Upper lobe of left lung (tissue), 6 donors: ENCODE measurements at regions not wholly inside any gene's neighbourhood (a gene's known extent, or its start where the extent isn't known, plus 50 kb on each side); places are given as distances from the start of the nearest gene placed in this dataset.

Experiments
- ATAC-seq, 2 donors: fragments of 200-7000 bp; cut with Tn5 transposase; one replicate each; pipeline ENCODE4 v1.9.1; 2022; ENCODE audit warnings: mild to moderate bottlenecking in 2 of 2, moderate library complexity in 2 of 2; ENCODE audit not compliant: low FRiP score in 2 of 2
- DNase-seq, 2 donors: peaks; one replicate each; pipeline ENCODE4 v3.0.0-alpha.2; 2019 to 2020
- H3K27ac ChIP-seq, 4 donors: fragments of 200-600 bp; sonication (generic); one replicate each; pipeline ENCODE4 v1.5.1; 2016 to 2019
- H3K27me3 ChIP-seq, 4 donors: fragments of 200-600 bp; sonication (generic); one replicate each; pipeline ENCODE4 v1.5.1; 2017 to 2019
- H3K36me3 ChIP-seq, 4 donors: fragments of 200-600 bp; sonication (generic); one replicate each; pipeline ENCODE4 v1.5.1; 2016 to 2019
- H3K4me1 ChIP-seq, 4 donors: fragments of 200-600 bp; sonication (generic); one replicate each; pipeline ENCODE4 v1.5.1; 2018 to 2019
- H3K4me3 ChIP-seq, 4 donors: fragments of 200-600 bp; sonication (generic); one replicate each; pipeline ENCODE4 v1.5.1; 2017 to 2019; ENCODE audit warnings: mild to moderate bottlenecking in 2 of 4, moderate library complexity in 1 of 4
- H3K9me3 ChIP-seq, 4 donors: fragments of 200-600 bp; sonication (generic); one replicate each; pipeline ENCODE4 v1.5.1; 2018 to 2019
- EP300 ChIP-seq, 4 donors: sonication (generic); formaldehyde crosslinking; IDR thresholded peaks; one replicate each; pipeline ENCODE4 v1.5.1; 2017; ENCODE audit warnings: antibody characterized with exemption in 4 of 4, control low read depth in 2 of 4
- POLR2A ChIP-seq, 4 donors: fragments of 450-650 bp; IDR thresholded peaks; one replicate each; pipeline ENCODE4 v1.5.1; 2016 to 2017; ENCODE audit warnings: antibody characterized with exemption in 4 of 4, mild to moderate bottlenecking in 2 of 4
- POLR2AphosphoS5 ChIP-seq, 2 donors: sonication (generic); formaldehyde crosslinking; IDR thresholded peaks; one replicate each; pipeline ENCODE4 v1.5.1; 2017; ENCODE audit warnings: antibody characterized with exemption in 2 of 2
- WGBS, 2 donors: methylation state at CpG; one replicate each; pipeline ENCODE4 v1.1.5; 2017 to 2018; 5-methylcytosine and 5-hydroxymethylcytosine counted together
- TF ChIP-seq, protein P1 (sequence below), 6 experiments: fragments of 450-650 bp in 4 of 6; fragments of 200-600 bp in 2 of 6; sonication (generic) in 2 of 6; IDR thresholded peaks; one replicate each; pipeline ENCODE4 v1.5.1; 2016 to 2019; ENCODE audit warnings: antibody characterized with exemption in 6 of 6
- donor health status: DM: no; HTN: no; CAD: no; lungs with moderate emphysema.
- donor health status: DM: no; HTN: yes; CAD: no; lungs with severe emphysema.

DNA sequence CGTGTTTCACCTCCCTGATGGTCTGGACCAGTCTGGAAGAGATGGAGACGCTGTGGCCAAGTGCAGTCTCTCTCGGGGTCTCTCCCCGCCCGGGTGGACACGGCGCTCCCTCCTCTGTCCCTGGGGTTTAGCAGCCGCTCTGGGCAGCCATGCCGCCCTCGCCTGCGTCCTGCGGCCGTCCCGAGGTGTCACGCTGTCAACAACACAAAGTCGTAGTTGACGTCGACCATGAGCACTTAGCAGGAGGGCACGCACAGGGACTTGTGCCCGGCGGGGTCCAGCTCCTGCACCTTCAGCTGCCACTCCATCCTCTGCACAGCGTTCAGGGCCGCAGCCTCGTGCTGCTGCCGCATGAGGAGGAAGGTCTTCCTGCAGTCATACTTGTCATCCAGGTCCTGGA lies 368.9 kb downstream of the CDH9 start:
- ATAC-seq (peak; percentile 24 to 68), DNase-seq (peak in 1 of 2 donors; percentile 80)
- Histone ChIP-seq H3K4me1 (no peaks in the 10 kb centered on the region), H3K4me3 (no peak overlapping the region), H3K27ac (no peak overlapping the region), H3K27me3 (no peaks in the 10 kb centered on the region), H3K36me3 (no peaks in the 10 kb centered on the region), H3K9me3 (no peaks in the 10 kb centered on the region)
- TF ChIP-seq POLR2A (IDR thresholded peaks at IDR 0.05) = no peak
- no peak for TF ChIP-seq POLR2AphosphoS5 (IDR thresholded peaks at IDR 0.05)
- TF ChIP-seq EP300 (IDR thresholded peaks at IDR 0.05) = no peak
- TF ChIP-seq, protein P1, sequence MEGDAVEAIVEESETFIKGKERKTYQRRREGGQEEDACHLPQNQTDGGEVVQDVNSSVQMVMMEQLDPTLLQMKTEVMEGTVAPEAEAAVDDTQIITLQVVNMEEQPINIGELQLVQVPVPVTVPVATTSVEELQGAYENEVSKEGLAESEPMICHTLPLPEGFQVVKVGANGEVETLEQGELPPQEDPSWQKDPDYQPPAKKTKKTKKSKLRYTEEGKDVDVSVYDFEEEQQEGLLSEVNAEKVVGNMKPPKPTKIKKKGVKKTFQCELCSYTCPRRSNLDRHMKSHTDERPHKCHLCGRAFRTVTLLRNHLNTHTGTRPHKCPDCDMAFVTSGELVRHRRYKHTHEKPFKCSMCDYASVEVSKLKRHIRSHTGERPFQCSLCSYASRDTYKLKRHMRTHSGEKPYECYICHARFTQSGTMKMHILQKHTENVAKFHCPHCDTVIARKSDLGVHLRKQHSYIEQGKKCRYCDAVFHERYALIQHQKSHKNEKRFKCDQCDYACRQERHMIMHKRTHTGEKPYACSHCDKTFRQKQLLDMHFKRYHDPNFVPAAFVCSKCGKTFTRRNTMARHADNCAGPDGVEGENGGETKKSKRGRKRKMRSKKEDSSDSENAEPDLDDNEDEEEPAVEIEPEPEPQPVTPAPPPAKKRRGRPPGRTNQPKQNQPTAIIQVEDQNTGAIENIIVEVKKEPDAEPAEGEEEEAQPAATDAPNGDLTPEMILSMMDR (IDR thresholded peaks at IDR 0.05) = no peak
- 89 to 93% methylated on average over 8 to 25 of the region's 25 CpGs for WGBS, 2 donors

GRCh38 chr5:26669031-26669430 lies 369.4 kb downstream of the CDH9 start:
- Histone ChIP-seq H3K27me3 (no peaks in the 10 kb centered on the region), H3K36me3 (no peaks in the 10 kb centered on the region), H3K4me3 (no peak overlapping the region), H3K9me3 (no peaks in the 10 kb centered on the region), H3K4me1 (no peaks in the 10 kb centered on the region), H3K27ac (no peak overlapping the region)
- TF ChIP-seq POLR2A (IDR thresholded peaks at IDR 0.05) (no peak), EP300 (IDR thresholded peaks at IDR 0.05) (no peak)
- WGBS, 2 donors = 90 to 91% methylated on average over 14 of the region's 14 CpGs
- ATAC-seq = no peak
- DNase-seq = peak in 1 of 2 donors; percentile 45

DNA sequence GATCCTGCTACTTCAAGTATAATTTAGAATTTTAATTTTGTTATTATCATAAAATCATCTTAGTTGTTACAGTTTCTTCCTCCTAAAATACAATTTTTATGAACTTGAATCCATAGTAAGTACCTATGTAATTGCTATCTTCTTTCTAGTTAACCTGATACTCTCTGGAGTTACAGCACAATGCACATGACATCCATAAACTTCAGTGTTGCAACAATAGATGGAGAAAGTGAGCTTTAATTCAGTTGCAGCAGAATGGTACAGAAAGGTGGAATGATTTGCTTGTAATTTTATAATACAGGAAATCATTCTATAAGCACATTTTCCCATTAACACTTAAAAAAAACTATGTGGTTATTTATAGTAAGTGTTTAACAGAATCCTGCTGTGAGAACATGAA lies 372.0 kb downstream of the CDH9 start:
- no peaks in the 10 kb centered on the region for H3K9me3 ChIP-seq
- no peaks in the 10 kb centered on the region for H3K36me3 ChIP-seq
- no peak overlapping the region for H3K4me3 ChIP-seq
- no peak overlapping the region for H3K27ac ChIP-seq
- DNase-seq = no peak
- no peaks in the 10 kb centered on the region for H3K27me3 ChIP-seq
- TF ChIP-seq POLR2A (IDR thresholded peaks at IDR 0.05) = no peak
- H3K4me1 ChIP-seq = no peaks in the 10 kb centered on the region
- ATAC-seq = no peak

DNA sequence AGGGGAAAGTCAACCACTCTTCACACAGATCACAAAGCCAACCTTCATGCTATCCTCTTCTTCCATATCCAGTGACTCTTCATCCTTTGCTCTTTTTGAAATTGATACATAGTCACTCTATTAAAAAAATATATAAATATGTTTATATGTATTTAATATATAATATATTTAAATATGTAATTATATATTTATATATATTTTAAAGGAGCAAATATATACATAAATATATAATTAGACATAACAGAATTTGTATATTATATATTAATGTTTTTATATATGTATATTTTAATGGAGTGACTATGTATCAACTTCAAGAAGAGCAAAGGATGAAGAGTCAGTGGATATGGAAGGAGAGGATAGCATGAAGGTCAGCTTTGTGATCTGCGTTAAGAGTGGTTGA lies 374.9 kb downstream of the CDH9 start:
- H3K27ac ChIP-seq = no peak overlapping the region
- no peaks in the 10 kb centered on the region for H3K36me3 ChIP-seq
- DNase-seq (no peak), ATAC-seq (no peak)
- no peaks in the 10 kb centered on the region for H3K27me3 ChIP-seq
- no peak for TF ChIP-seq POLR2A (IDR thresholded peaks at IDR 0.05)
- no peak for TF ChIP-seq EP300 (IDR thresholded peaks at IDR 0.05)
- no peak for TF ChIP-seq POLR2AphosphoS5 (IDR thresholded peaks at IDR 0.05)
- TF ChIP-seq, protein P1 (IDR thresholded peaks at IDR 0.05) = no peak
- 81 to 89% methylated on average over 1 of the region's 1 CpG for WGBS, 2 donors
- no peak overlapping the region for H3K4me3 ChIP-seq
- no peaks in the 10 kb centered on the region for H3K9me3 ChIP-seq
- H3K4me1 ChIP-seq = no peaks in the 10 kb centered on the region

GRCh38 chr5:26662806-26663360 lies 375.5 kb downstream of the CDH9 start:
- Histone ChIP-seq H3K9me3 (no peaks in the 10 kb centered on the region), H3K36me3 (no peaks in the 10 kb centered on the region), H3K27ac (no peak overlapping the region), H3K4me3 (no peak overlapping the region), H3K27me3 (no peaks in the 10 kb centered on the region), H3K4me1 (no peaks in the 10 kb centered on the region)
- no peak for ATAC-seq
- TF ChIP-seq POLR2AphosphoS5 (IDR thresholded peaks at IDR 0.05) = no peak
- TF ChIP-seq EP300 (IDR thresholded peaks at IDR 0.05) = no peak
- TF ChIP-seq, protein P1 (IDR thresholded peaks at IDR 0.05) = no peak
- TF ChIP-seq POLR2A (IDR thresholded peaks at IDR 0.05) = no peak
- WGBS, 2 donors = 73 to 95% methylated on average over 2 of the region's 2 CpGs
- DNase-seq = no peak

DNA sequence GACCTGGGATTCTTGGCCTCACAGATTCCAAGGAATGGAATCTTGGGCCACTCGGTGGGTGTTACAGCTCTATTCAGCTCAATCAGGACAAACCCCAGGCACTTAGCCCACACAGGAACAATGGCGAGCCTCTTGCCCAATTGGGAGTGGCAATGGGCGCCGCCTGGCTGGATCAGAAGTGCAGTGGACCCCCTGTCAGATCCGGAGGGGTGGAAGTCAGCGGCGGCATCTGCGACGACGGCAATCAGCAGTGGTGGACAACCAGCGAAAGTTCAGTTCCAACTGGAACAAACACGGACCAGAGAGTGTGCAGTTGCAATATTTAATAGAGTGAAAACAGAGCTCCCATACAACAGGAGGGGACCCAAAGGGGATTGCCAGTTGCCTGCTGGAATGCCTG lies 378.3 kb downstream of the CDH9 start:
- H3K27me3 ChIP-seq = no peaks in the 10 kb centered on the region
- TF ChIP-seq POLR2AphosphoS5 (IDR thresholded peaks at IDR 0.05) (no peak), POLR2A (IDR thresholded peaks at IDR 0.05) (no peak), EP300 (IDR thresholded peaks at IDR 0.05) (no peak)
- TF ChIP-seq, protein P1 (IDR thresholded peaks at IDR 0.05) = no peak
- ATAC-seq (no peak), DNase-seq (peak in 1 of 2 donors; percentile 25)
- no peaks in the 10 kb centered on the region for H3K36me3 ChIP-seq
- peaks cover 0 to 10% (median 0%) of the 10 kb centered on the region in 4 donors for H3K9me3 ChIP-seq
- H3K27ac ChIP-seq = no peak overlapping the region
- H3K4me3 ChIP-seq = no peak overlapping the region
- 87 to 95% methylated on average over 6 to 12 of the region's 12 CpGs for WGBS, 2 donors
- no peaks in the 10 kb centered on the region for H3K4me1 ChIP-seq
